Vagina (tissue), 2 donors: ENCODE measurements at regions not wholly inside any gene's neighbourhood (a gene's known extent, or its start where the extent isn't known, plus 50 kb on each side); places are given as distances from the start of the nearest gene placed in this dataset.

ENCODE experiments used
- CTCF ChIP-seq, 3 experiments: fragments of 450-650 bp in 2 of 3; fragments of 200-600 bp in 1 of 3; sonication (generic) in 1 of 3; IDR thresholded peaks; one replicate each; pipeline ENCODE4 v1.5.1; 2017 to 2019; ENCODE audit warnings: antibody characterized with exemption in 3 of 3, mild to moderate bottlenecking in 2 of 3, moderate library complexity in 2 of 3
- POLR2A ChIP-seq, 2 donors: fragments of 450-650 bp; IDR thresholded peaks; one replicate each; pipeline ENCODE4 v1.6.1; 2017; ENCODE audit warnings: antibody characterized with exemption in 2 of 2, mild to moderate bottlenecking in 2 of 2, moderate library complexity in 2 of 2
- POLR2AphosphoS5 ChIP-seq, 2 donors: sonication (generic); formaldehyde crosslinking; IDR thresholded peaks; one replicate each; pipeline ENCODE4 v1.9.0; 2017; ENCODE audit warnings: antibody characterized with exemption in 2 of 2, mild to moderate bottlenecking in 2 of 2, low read depth in 1 of 2; ENCODE audit not compliant: insufficient read depth in 1 of 2

GRCh38 chr18:24703316-24703715 is 242.9 kb downstream of the HRH4 start:
- TF ChIP-seq CTCF (IDR thresholded peaks at IDR 0.05) (no peak), POLR2A (IDR thresholded peaks at IDR 0.05) (no peak), POLR2AphosphoS5 (IDR thresholded peaks at IDR 0.05; ENCODE audit: insufficient read depth in 1 of 2, low read depth in 1 of 2) (no peak)
